HepG2 (cell line): ENCODE measurements at regions not wholly inside any gene's neighbourhood (a gene's known extent, or its start where the extent isn't known, plus 50 kb on each side); places are given as distances from the start of the nearest gene placed in this dataset.

ENCODE experiments used
- DZIP1 ChIP-seq: sonication (generic); formaldehyde crosslinking; IDR thresholded peaks from 2 replicates; pipeline ENCODE4 v1.5.0; 2020; ENCODE audit warnings: mild to moderate bottlenecking, missing genetic modification reagents
- ELK4 ChIP-seq: sonication (generic); formaldehyde crosslinking; IDR thresholded peaks from 2 replicates; pipeline ENCODE4 v1.9.0; 2021; ENCODE audit warnings: missing genetic modification reagents, borderline replicate concordance
- IKZF1 ChIP-seq: fragments of 450-650 bp; IDR thresholded peaks from 2 replicates; pipeline ENCODE4 v1.7.1; 2016
- MEIS1 ChIP-seq: sonication (generic); formaldehyde crosslinking; IDR thresholded peaks from 2 replicates; pipeline ENCODE4 v1.9.0; 2021; ENCODE audit warnings: mild to moderate bottlenecking, missing genetic modification reagents, moderate library complexity, borderline replicate concordance
- MNT ChIP-seq: fragments of 450-650 bp; IDR thresholded peaks from 2 replicates; pipeline ENCODE4 v1.6.1; 2016
- NONO ChIP-seq, 2 experiments: fragments of 450-650 bp in 1 of 2; sonication (generic) in 1 of 2; formaldehyde crosslinking in 1 of 2; IDR thresholded peaks in 1 of 2; conservative IDR thresholded peaks in 1 of 2; 2 replicates each; pipeline versions ENCODE4 v1.6.1 to v1.8.0; 2017 to 2022; ENCODE audit warnings: mild to moderate bottlenecking in 1 of 2, missing genetic modification reagents in 1 of 2, moderate library complexity in 1 of 2
- NR2F1 ChIP-seq, 2 experiments: fragments of 450-650 bp in 1 of 2; formaldehyde crosslinking in 1 of 2; IDR thresholded peaks; 2 replicates each; pipeline versions ENCODE4 v1.5.0 to v1.6.1; 2016 to 2020; ENCODE audit warnings: mild to moderate bottlenecking in 1 of 2, missing compliant biosample characterization in 1 of 2, missing genetic modification reagents in 1 of 2, moderate library complexity in 1 of 2
- SMAD9 ChIP-seq: sonication (generic); formaldehyde crosslinking; IDR thresholded peaks from 2 replicates; pipeline ENCODE4 v1.5.1; 2020; ENCODE audit warnings: mild to moderate bottlenecking, missing genetic modification reagents
- ZNF558 ChIP-seq: sonication (generic); formaldehyde crosslinking; IDR thresholded peaks from 2 replicates; pipeline ENCODE4 v1.9.0; 2022; ENCODE audit warnings: mild to moderate bottlenecking, missing genetic modification reagents, borderline replicate concordance
- ZNF674 ChIP-seq: sonication (generic); formaldehyde crosslinking; IDR thresholded peaks from 2 replicates; pipeline ENCODE4 v1.5.0; 2020; ENCODE audit warnings: low read depth, mild to moderate bottlenecking, missing genetic modification reagents

- 0 out of 2 replicates have a peak, but pooled peaks have one; percentile 64 for TF ChIP-seq NONO (IDR thresholded peaks at IDR 0.05)
- TF ChIP-seq NONO (CRISPR knock-in tag; conservative IDR thresholded peaks at IDR 0.05), result no peak
- 0 out of 2 replicates have a peak, but pooled peaks have one; percentile 76 for TF ChIP-seq IKZF1
- TF ChIP-seq DZIP1 (CRISPR knock-in tag), result no peak
- TF ChIP-seq SMAD9, result no peak
- TF ChIP-seq NR2F1 (CRISPR knock-in tag; IDR thresholded peaks at IDR 0.05), result no peak
- no peak for TF ChIP-seq ZNF674 (CRISPR knock-in tag)
- TF ChIP-seq ZNF558 (CRISPR knock-in tag), result no peak
- TF ChIP-seq MEIS1, result no peak
- TF ChIP-seq MNT, result peak; percentile 54
- no peak for TF ChIP-seq ELK4 (CRISPR knock-in tag)
Measured at GRCh38 chr2:106724301-106724794, 161.6 kb downstream of the ST6GAL2 start (continued).
